ENCODE measurements at regions not wholly inside any gene's neighbourhood (a gene's known extent, or its start where the extent isn't known, plus 50 kb on each side); places are given as distances from the start of the nearest gene placed in this dataset.

GRCh38 chr14:38490273-38490672 lies 234.4 kb upstream of the CLEC14A start:
- TF ChIP-seq CTCF (IDR thresholded peaks at IDR 0.05; ENCODE audit: insufficient read depth, low read length, poor library complexity, severe bottlenecking), result no peak
- H3K36me3 ChIP-seq (ENCODE audit: control insufficient read depth, insufficient read depth, low read length), result no peaks in the 10 kb centered on the region

GRCh38 chr14:38485026-38485425 lies 229.1 kb upstream of the CLEC14A start:
- no peak for DNase-seq (ENCODE audit: extremely low read depth, insufficient read length)
- Histone ChIP-seq H3K36me3 (ENCODE audit: control insufficient read depth, insufficient read depth, low read length) (no peaks in the 10 kb centered on the region), H3K4me3 (replicated peaks; ENCODE audit: low read depth, low read length) (no peak overlapping the region), H3K27me3 (replicated peaks; ENCODE audit: control insufficient read depth, insufficient read depth, low read length) (no peaks in the 10 kb centered on the region)
- no peak for TF ChIP-seq CTCF (IDR thresholded peaks at IDR 0.05; ENCODE audit: insufficient read depth, low read length, poor library complexity, severe bottlenecking)

More at GRCh38 chr14:38490273-38490672, 234.4 kb upstream of the CLEC14A start:
- Histone ChIP-seq H3K27me3 (replicated peaks; ENCODE audit: control insufficient read depth, insufficient read depth, low read length) (no peaks in the 10 kb centered on the region), H3K4me3 (replicated peaks; ENCODE audit: low read depth, low read length) (no peak overlapping the region)
- DNase-seq (ENCODE audit: extremely low read depth, insufficient read length), result no peak

- H3K36me3 ChIP-seq (ENCODE audit: control insufficient read depth, insufficient read depth, low read length), result no peaks in the 10 kb centered on the region
- H3K4me3 ChIP-seq (replicated peaks; ENCODE audit: low read depth, low read length), result no peak overlapping the region
- no peak for TF ChIP-seq CTCF (IDR thresholded peaks at IDR 0.05; ENCODE audit: insufficient read depth, low read length, poor library complexity, severe bottlenecking)
- no peak for DNase-seq (ENCODE audit: extremely low read depth, insufficient read length)
- H3K27me3 ChIP-seq (replicated peaks; ENCODE audit: control insufficient read depth, insufficient read depth, low read length), result no peaks in the 10 kb centered on the region
These were observed 226.2 kb upstream of the CLEC14A start for GRCh38 chr14:38481952-38482678.

GRCh38 chr14:38469156-38469555 lies 213.3 kb upstream of the CLEC14A start:
- DNase-seq (ENCODE audit: extremely low read depth, insufficient read length), result no peak
- no peak for TF ChIP-seq CTCF (IDR thresholded peaks at IDR 0.05; ENCODE audit: insufficient read depth, low read length, poor library complexity, severe bottlenecking)
- Histone ChIP-seq H3K36me3 (ENCODE audit: control insufficient read depth, insufficient read depth, low read length) (no peaks in the 10 kb centered on the region), H3K4me3 (replicated peaks; ENCODE audit: low read depth, low read length) (no peak overlapping the region), H3K27me3 (replicated peaks; ENCODE audit: control insufficient read depth, insufficient read depth, low read length) (no peaks in the 10 kb centered on the region)

- no peak overlapping the region for H3K4me3 ChIP-seq (replicated peaks; ENCODE audit: low read depth, low read length)
- no peak for TF ChIP-seq CTCF (IDR thresholded peaks at IDR 0.05; ENCODE audit: insufficient read depth, low read length, poor library complexity, severe bottlenecking)
- DNase-seq (ENCODE audit: extremely low read depth, insufficient read length), result no peak
- no peaks in the 10 kb centered on the region for H3K27me3 ChIP-seq (replicated peaks; ENCODE audit: control insufficient read depth, insufficient read depth, low read length)
- H3K36me3 ChIP-seq (ENCODE audit: control insufficient read depth, insufficient read depth, low read length), result no peaks in the 10 kb centered on the region
These were observed 186.3 kb upstream of the CLEC14A start for GRCh38 chr14:38442208-38442607.

GRCh38 chr14:38432186-38432585 lies 176.3 kb upstream of the CLEC14A start:
- Histone ChIP-seq H3K27me3 (replicated peaks; ENCODE audit: control insufficient read depth, insufficient read depth, low read length) (no peaks in the 10 kb centered on the region), H3K4me3 (replicated peaks; ENCODE audit: low read depth, low read length) (no peak overlapping the region), H3K36me3 (ENCODE audit: control insufficient read depth, insufficient read depth, low read length) (no peaks in the 10 kb centered on the region)
- TF ChIP-seq CTCF (IDR thresholded peaks at IDR 0.05; ENCODE audit: insufficient read depth, low read length, poor library complexity, severe bottlenecking), result no peak
- DNase-seq (ENCODE audit: extremely low read depth, insufficient read length), result no peak

All from GM06990 (cell line).